ENCODE measurements at regions not wholly inside any gene's neighbourhood (a gene's known extent, or its start where the extent isn't known, plus 50 kb on each side); places are given as distances from the start of the nearest gene placed in this dataset.
A peak's percentile ranks its signal among the peaks of the same experiment; 100 is the strongest.

- H3K4me2 ChIP-seq (ENCODE audit: low read length): no peak overlapping the region
- no peak overlapping the region for H2AFZ ChIP-seq (ENCODE audit: insufficient read depth, low read length, poor library complexity)
- H3K36me3 ChIP-seq (ENCODE audit: control insufficient read depth in 1 of 2, insufficient read depth in 2 of 2, low read length in 2 of 2): no peaks in the 10 kb centered on the region
- H3K4ac ChIP-seq (ENCODE audit: low read depth, low read length): no peak overlapping the region
- WGBS (ENCODE audit: extremely low coverage, insufficient coverage, insufficient read length): no CpG with 5 or more reads among the region's 2 CpGs
- H4K91ac ChIP-seq (ENCODE audit: low read depth, low read length): no peak overlapping the region
- H3K4me3 ChIP-seq (ENCODE audit: low read depth, low read length): no peak overlapping the region
- H4K12ac ChIP-seq (ENCODE audit: low read depth, low read length): no peak overlapping the region
- no peak overlapping the region for H2BK12ac ChIP-seq (ENCODE audit: low read length)
- H3K4me1 ChIP-seq (ENCODE audit: control insufficient read depth in 1 of 2, insufficient read depth in 2 of 2, low read length in 2 of 2): peaks cover 5 to 7% of the 10 kb centered on the region in 2 experiments
- DNase-seq: no peak
- no peak overlapping the region for H3K27ac ChIP-seq (ENCODE audit: low read depth, low read length)
- H3K9ac ChIP-seq (ENCODE audit: low read length): no peak overlapping the region
- no peak overlapping the region for H2AK5ac ChIP-seq (ENCODE audit: low read length)
- H3K14ac ChIP-seq (ENCODE audit: low read length): no peak overlapping the region
- no peak overlapping the region for H4K8ac ChIP-seq (ENCODE audit: low read depth, low read length)
- no peak overlapping the region for H3K18ac ChIP-seq (ENCODE audit: low read length)
- H2BK120ac ChIP-seq (ENCODE audit: insufficient read depth, low read length, poor library complexity): no peak overlapping the region
- no peaks in the 10 kb centered on the region for H3K27me3 ChIP-seq (ENCODE audit: insufficient read depth, low read length)
- H2BK5ac ChIP-seq (ENCODE audit: low read depth, low read length, poor library complexity): no peak overlapping the region
- H3K9me3 ChIP-seq (ENCODE audit: insufficient read depth, low read depth, low read length): no peaks in the 10 kb centered on the region
- no peak overlapping the region for H3K23ac ChIP-seq (ENCODE audit: low read length)
- peaks cover 5% of the 10 kb centered on the region for H3K79me1 ChIP-seq (ENCODE audit: low read length)
- no peaks in the 10 kb centered on the region for H3K79me2 ChIP-seq (ENCODE audit: control insufficient read depth, insufficient read depth, low read length, poor library complexity)
Measured at GRCh38 chr18:44175891-44176290, 504.8 kb upstream of the SETBP1 start.

- Histone ChIP-seq H2BK5ac (ENCODE audit: low read depth, low read length, poor library complexity) (peak overlapping the region; percentile 3), H3K79me1 (ENCODE audit: low read length) (peaks cover 5% of the 10 kb centered on the region), H3K27ac (ENCODE audit: low read depth, low read length) (no peak overlapping the region), H2BK120ac (ENCODE audit: insufficient read depth, low read length, poor library complexity) (peak overlapping the region; percentile 76), H4K91ac (ENCODE audit: low read depth, low read length) (peak overlapping the region; percentile 68), H2AFZ (ENCODE audit: insufficient read depth, low read length, poor library complexity) (no peak overlapping the region), H3K4me1 (ENCODE audit: control insufficient read depth in 1 of 2, insufficient read depth in 2 of 2, low read length in 2 of 2) (peaks cover 5 to 7% of the 10 kb centered on the region in 2 experiments), H2BK12ac (ENCODE audit: low read length) (peak overlapping the region; percentile 97), H4K8ac (ENCODE audit: low read depth, low read length) (no peak overlapping the region), H3K79me2 (ENCODE audit: control insufficient read depth, insufficient read depth, low read length, poor library complexity) (no peaks in the 10 kb centered on the region), H3K36me3 (ENCODE audit: control insufficient read depth in 1 of 2, insufficient read depth in 2 of 2, low read length in 2 of 2) (no peaks in the 10 kb centered on the region), H2AK5ac (ENCODE audit: low read length) (peak overlapping the region; percentile 89), H3K9ac (ENCODE audit: low read length) (no peak overlapping the region), H3K14ac (ENCODE audit: low read length) (no peak overlapping the region), H3K23ac (ENCODE audit: low read length) (no peak overlapping the region), H3K4me2 (ENCODE audit: low read length) (no peak overlapping the region), H3K18ac (ENCODE audit: low read length) (no peak overlapping the region), H4K12ac (ENCODE audit: low read depth, low read length) (no peak overlapping the region), H3K4ac (ENCODE audit: low read depth, low read length) (no peak overlapping the region), H3K4me3 (ENCODE audit: low read depth, low read length) (no peak overlapping the region), H3K27me3 (ENCODE audit: insufficient read depth, low read length) (no peaks in the 10 kb centered on the region), H3K9me3 (ENCODE audit: insufficient read depth, low read depth, low read length) (no peaks in the 10 kb centered on the region)
- DNase-seq: no peak
- WGBS (ENCODE audit: extremely low coverage, insufficient coverage, insufficient read length): no CpG with 5 or more reads among the region's 2 CpGs
Measured at GRCh38 chr18:44178476-44178875, 502.2 kb upstream of the SETBP1 start.

DNA sequence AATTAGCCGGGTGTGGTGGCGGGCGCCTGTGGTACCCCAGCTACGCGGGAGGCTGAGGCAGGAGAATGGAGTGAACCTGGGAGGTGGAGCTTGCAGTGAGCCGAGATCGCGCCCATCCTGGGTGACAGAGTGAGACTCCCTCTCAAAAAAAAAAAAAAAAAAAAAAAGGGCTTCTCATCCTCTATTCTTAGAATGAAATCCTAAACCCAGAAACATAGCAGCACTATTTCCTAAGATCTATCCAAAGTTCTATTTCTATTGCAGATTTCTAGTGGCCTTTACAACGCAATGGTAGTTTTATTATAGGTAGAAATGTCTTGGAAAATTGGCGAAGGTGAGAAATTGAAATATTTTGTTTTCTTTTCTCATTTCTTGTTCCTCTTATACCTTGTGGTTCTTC, 501.0 kb upstream of the SETBP1 start:
- no peak overlapping the region for H3K23ac ChIP-seq (ENCODE audit: low read length)
- no peak overlapping the region for H3K14ac ChIP-seq (ENCODE audit: low read length)
- no peak overlapping the region for H3K27ac ChIP-seq (ENCODE audit: low read depth, low read length)
- H2BK120ac ChIP-seq (ENCODE audit: insufficient read depth, low read length, poor library complexity): no peak overlapping the region
- no peak overlapping the region for H3K18ac ChIP-seq (ENCODE audit: low read length)
- no peak overlapping the region for H4K8ac ChIP-seq (ENCODE audit: low read depth, low read length)
- peaks cover 5 to 7% of the 10 kb centered on the region in 2 experiments for H3K4me1 ChIP-seq (ENCODE audit: control insufficient read depth in 1 of 2, insufficient read depth in 2 of 2, low read length in 2 of 2)
- H3K4me3 ChIP-seq (ENCODE audit: low read depth, low read length): no peak overlapping the region
- no peak overlapping the region for H3K9ac ChIP-seq (ENCODE audit: low read length)
- no peak overlapping the region for H2BK12ac ChIP-seq (ENCODE audit: low read length)
- H3K36me3 ChIP-seq (ENCODE audit: control insufficient read depth in 1 of 2, insufficient read depth in 2 of 2, low read length in 2 of 2): no peaks in the 10 kb centered on the region
- no peak overlapping the region for H2AFZ ChIP-seq (ENCODE audit: insufficient read depth, low read length, poor library complexity)
- no peak overlapping the region for H3K4ac ChIP-seq (ENCODE audit: low read depth, low read length)
- H3K27me3 ChIP-seq (ENCODE audit: insufficient read depth, low read length): no peaks in the 10 kb centered on the region
- H3K79me2 ChIP-seq (ENCODE audit: control insufficient read depth, insufficient read depth, low read length, poor library complexity): no peaks in the 10 kb centered on the region
- H3K4me2 ChIP-seq (ENCODE audit: low read length): no peak overlapping the region
- H2BK5ac ChIP-seq (ENCODE audit: low read depth, low read length, poor library complexity): no peak overlapping the region
- H4K91ac ChIP-seq (ENCODE audit: low read depth, low read length): no peak overlapping the region
- H3K79me1 ChIP-seq (ENCODE audit: low read length): peaks cover 5% of the 10 kb centered on the region
- no peak overlapping the region for H4K12ac ChIP-seq (ENCODE audit: low read depth, low read length)
- no CpG with 5 or more reads among the region's 10 CpGs for WGBS (ENCODE audit: extremely low coverage, insufficient coverage, insufficient read length)
- H2AK5ac ChIP-seq (ENCODE audit: low read length): no peak overlapping the region
- no peak for DNase-seq
- H3K9me3 ChIP-seq (ENCODE audit: insufficient read depth, low read depth, low read length): no peaks in the 10 kb centered on the region

- Histone ChIP-seq H3K79me2 (ENCODE audit: control insufficient read depth, insufficient read depth, low read length, poor library complexity) (no peaks in the 10 kb centered on the region), H3K18ac (ENCODE audit: low read length) (no peak overlapping the region), H3K9me3 (ENCODE audit: insufficient read depth, low read depth, low read length) (no peaks in the 10 kb centered on the region), H2BK12ac (ENCODE audit: low read length) (no peak overlapping the region), H3K4ac (ENCODE audit: low read depth, low read length) (no peak overlapping the region), H2AK5ac (ENCODE audit: low read length) (no peak overlapping the region), H3K4me1 (ENCODE audit: control insufficient read depth in 1 of 2, insufficient read depth in 2 of 2, low read length in 2 of 2) (peaks cover 5 to 7% of the 10 kb centered on the region in 2 experiments), H4K12ac (ENCODE audit: low read depth, low read length) (no peak overlapping the region), H3K27me3 (ENCODE audit: insufficient read depth, low read length) (no peaks in the 10 kb centered on the region), H3K4me3 (ENCODE audit: low read depth, low read length) (no peak overlapping the region), H3K14ac (ENCODE audit: low read length) (no peak overlapping the region), H2AFZ (ENCODE audit: insufficient read depth, low read length, poor library complexity) (no peak overlapping the region), H3K27ac (ENCODE audit: low read depth, low read length) (no peak overlapping the region), H3K9ac (ENCODE audit: low read length) (no peak overlapping the region), H3K79me1 (ENCODE audit: low read length) (peaks cover 5% of the 10 kb centered on the region), H3K4me2 (ENCODE audit: low read length) (no peak overlapping the region), H2BK5ac (ENCODE audit: low read depth, low read length, poor library complexity) (no peak overlapping the region), H4K8ac (ENCODE audit: low read depth, low read length) (no peak overlapping the region), H3K23ac (ENCODE audit: low read length) (no peak overlapping the region), H4K91ac (ENCODE audit: low read depth, low read length) (no peak overlapping the region), H3K36me3 (ENCODE audit: control insufficient read depth in 1 of 2, insufficient read depth in 2 of 2, low read length in 2 of 2) (no peaks in the 10 kb centered on the region), H2BK120ac (ENCODE audit: insufficient read depth, low read length, poor library complexity) (no peak overlapping the region)
- peak; percentile 37 to 58 for DNase-seq
- no CpG with 5 or more reads among the region's 1 CpG for WGBS (ENCODE audit: extremely low coverage, insufficient coverage, insufficient read length)
Measured at GRCh38 chr18:44180683-44181082, 500.0 kb upstream of the SETBP1 start.

Measured in trophoblast cell (in vitro differentiated cells and primary cell).